GM18507 (cell line): ENCODE measurements at regions not wholly inside any gene's neighbourhood (a gene's known extent, or its start where the extent isn't known, plus 50 kb on each side); places are given as distances from the start of the nearest gene placed in this dataset.

Source experiments
- DNase-seq: peaks from one replicate; pipeline ENCODE4 v3.0.0; 2011; ENCODE audit warnings: low read depth; ENCODE audit not compliant: insufficient read length; ENCODE audit errors: extremely low spot score
- FAIRE-seq: peaks from 2 replicates; lab custom pipeline; 2011; peaks lifted over from hg19 to GRCh38; lab: Jason Lieb, UNC

GRCh38 chr10:58885146-58885545 is 291.3 kb upstream of the PHYHIPL start:
- DNase-seq = no peak
- FAIRE-seq = no peak

DNA sequence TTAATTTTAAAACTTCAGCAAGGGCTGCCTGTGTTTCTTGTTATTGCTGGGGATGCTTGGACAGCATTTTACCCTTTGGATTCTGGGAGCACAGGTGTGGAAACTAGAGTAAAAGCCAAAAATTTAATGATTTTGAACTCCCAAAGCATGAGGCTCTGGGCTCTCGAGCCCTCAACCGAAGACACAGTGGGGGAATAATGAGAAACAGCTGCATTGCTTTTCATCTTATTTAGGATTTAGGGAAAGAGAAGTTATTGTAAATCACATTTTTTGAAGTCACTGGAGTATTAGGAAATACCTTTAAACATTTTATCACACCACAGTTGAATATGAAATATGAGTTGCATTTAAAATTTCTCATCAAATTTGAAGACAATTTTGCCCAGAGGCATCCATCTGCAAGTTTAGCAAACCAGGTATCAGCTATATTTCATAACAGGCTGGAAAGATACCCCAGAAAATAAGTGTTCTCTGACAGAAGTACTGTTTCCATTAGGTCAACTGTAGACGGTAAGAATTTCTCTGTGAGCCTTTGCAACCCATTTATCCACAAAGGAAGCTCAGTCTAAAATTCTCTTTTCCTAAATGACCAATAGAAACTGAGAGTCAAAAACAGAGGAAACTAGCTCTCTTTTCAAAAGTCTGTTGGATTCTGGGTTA is 290.6 kb upstream of the PHYHIPL start:
- FAIRE-seq (no peak), DNase-seq (no peak)

DNA sequence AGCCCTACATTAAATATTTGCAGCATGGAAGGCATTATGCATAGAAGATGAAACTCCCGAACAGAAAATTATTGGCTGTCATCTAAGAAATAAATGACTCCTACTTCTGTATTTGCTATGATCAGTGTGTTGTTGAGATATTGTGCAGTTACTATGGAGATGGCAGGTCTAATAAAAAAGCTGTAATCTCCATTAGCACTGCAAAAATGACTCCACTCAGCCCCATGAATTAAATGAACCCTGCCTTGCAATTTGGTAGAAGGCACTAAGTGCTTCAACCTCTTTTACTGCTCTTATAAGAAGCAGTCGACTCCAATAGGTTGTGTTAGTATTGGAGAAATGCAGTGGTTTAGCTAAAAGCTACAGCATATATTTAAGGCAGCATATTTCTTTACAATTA is 290.0 kb upstream of the PHYHIPL start:
- DNase-seq = no peak
- FAIRE-seq = no peak

DNA sequence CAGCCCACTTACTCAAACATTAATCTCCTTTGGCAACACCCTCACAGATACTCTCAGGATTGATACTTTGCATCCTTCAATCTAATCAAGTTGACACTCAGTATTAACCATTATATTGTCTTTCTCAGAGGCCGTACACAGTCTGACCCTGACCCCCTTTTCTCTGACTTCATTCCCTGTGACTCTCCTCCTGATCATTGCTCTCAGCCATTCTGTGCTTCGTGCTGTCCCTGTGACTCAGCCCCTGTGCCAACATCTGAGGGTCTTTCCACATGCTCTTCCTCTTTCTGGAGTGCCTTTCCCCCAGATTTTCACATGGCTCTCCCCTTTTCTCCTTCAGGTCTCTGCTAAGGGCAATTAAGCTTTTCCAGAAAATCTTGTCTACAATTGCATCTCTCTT is 289.0 kb upstream of the PHYHIPL start:
- DNase-seq = no peak
- FAIRE-seq = no peak

GRCh38 chr10:58888957-58889356 is 287.5 kb upstream of the PHYHIPL start:
- FAIRE-seq = no peak

DNA sequence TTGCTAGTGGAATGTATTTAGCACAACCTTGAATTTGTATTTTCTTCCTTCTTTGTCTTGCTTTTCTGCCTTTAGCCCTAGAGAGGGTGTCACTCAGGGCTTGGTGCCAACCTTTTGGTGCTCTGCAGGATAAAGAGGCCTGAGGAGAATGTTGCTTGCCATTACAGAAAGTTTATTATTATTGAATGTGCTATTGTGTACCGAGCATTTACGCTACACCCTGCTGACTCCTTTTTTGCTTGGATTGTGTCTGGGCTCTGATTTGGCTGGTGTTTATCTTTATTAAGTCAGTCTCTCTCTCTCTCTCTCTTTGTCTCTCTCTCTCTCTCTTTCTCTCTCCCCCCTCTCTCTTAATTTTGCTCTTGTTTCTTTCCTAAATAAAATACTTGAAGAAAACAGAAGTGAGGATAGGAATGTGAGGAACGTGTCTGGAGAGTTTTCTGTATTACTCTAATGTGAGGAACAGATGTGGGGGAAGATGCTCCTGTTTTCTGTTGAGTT is 284.4 kb upstream of the PHYHIPL start:
- DNase-seq (no peak), FAIRE-seq (no peak)

More at GRCh38 chr10:58888957-58889356, 287.5 kb upstream of the PHYHIPL start:
- no peak for DNase-seq

- DNase-seq = no peak
- FAIRE-seq = no peak
Measured at GRCh38 chr10:58894929-58895328, 281.5 kb upstream of the PHYHIPL start.

- no peak for DNase-seq
- no peak for FAIRE-seq
Measured at GRCh38 chr10:58896229-58896628, 280.2 kb upstream of the PHYHIPL start.

- DNase-seq (no peak), FAIRE-seq (no peak)
Measured at GRCh38 chr10:58897236-58897635, 279.2 kb upstream of the PHYHIPL start.

DNA sequence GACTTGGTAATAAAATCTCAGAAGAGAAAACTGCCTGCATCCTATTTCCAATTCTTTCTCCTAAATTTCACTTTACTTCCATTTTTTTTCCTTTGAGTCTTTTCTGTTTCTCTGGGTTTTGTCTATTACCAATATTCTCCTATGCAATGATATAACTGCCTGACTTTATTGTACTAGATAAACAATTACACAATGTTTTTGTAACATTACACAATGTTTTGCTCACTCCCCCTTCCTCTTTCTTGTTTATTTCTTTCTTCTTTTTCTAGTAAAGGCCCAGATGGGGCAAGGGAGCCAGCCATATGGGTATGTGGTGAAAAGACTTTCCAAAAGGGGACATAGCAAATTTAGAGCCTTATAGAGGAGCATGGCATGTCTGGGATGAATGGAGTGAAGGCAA is 278.7 kb upstream of the PHYHIPL start:
- DNase-seq = no peak
- FAIRE-seq = no peak

GRCh38 chr10:58898854-58899573 is 277.4 kb upstream of the PHYHIPL start:
- DNase-seq = no peak
- FAIRE-seq = no peak

GRCh38 chr10:58901092-58901646 is 275.3 kb upstream of the PHYHIPL start:
- DNase-seq (no peak), FAIRE-seq (no peak)

GRCh38 chr10:58903071-58903470 is 273.4 kb upstream of the PHYHIPL start:
- DNase-seq (no peak), FAIRE-seq (no peak)

- FAIRE-seq = no peak
- no peak for DNase-seq
Measured at GRCh38 chr10:58909881-58910280, 266.6 kb upstream of the PHYHIPL start.

DNA sequence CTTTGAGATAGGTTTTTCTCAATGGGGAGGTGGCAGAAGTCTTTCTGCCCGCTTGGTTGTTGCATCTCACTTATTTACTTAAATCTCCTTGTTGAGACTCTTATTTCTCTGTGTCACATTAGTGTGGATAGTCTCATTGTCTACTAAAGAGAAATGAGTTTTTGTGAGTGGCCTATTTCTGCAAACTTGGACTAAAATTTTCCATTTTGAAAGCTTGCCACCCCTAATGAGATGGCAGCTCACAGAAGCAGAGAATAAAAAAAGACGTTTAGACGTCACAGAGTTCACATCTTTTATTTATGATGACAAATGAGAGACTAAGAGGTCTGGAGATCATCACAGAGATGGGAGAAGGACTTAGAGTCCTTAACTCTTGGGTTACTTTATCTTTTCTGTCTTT is 262.7 kb upstream of the PHYHIPL start:
- FAIRE-seq (no peak), DNase-seq (no peak)

DNA sequence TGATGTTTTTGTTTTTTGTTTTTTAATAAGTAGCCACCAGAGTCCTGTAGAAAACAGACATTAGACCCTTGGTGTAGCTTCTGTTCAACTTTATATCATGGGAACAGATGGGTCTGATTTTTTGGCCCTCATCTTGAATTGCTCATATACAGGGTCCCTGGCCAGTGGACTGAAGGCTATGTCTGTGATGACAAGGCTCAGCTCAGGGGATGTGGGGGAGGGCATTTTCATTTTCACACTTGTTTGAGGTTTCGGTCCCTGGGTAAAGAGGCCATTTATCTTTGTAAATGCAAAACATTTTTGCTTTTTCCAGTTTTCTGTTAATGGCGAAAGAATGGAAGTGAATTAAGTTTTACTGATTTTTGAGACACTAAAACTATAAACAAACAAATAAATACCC is 257.6 kb upstream of the PHYHIPL start:
- DNase-seq (no peak), FAIRE-seq (no peak)

GRCh38 chr10:58919927-58920654 is 256.4 kb upstream of the PHYHIPL start:
- no peak for DNase-seq
- FAIRE-seq = no peak

DNA sequence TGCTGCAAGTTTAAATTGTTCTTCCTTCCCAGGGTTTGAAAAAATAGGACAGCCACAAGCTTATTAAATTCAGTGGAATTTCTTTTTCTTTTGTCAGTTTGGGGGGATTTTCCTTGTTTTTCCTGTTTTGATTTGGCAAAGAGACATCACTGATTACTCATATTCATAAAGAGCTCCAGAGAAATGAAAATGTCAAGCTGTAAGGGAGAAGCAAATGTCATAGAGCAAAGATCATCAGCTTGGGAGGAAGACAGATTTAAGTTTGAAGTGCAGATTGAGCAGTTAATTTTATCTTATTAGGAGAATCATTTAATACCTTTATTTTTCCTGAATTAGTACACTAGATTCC is 255.8 kb upstream of the PHYHIPL start:
- DNase-seq = no peak

GRCh38 chr10:58921421-58921855 is 255.0 kb upstream of the PHYHIPL start:
- FAIRE-seq (no peak), DNase-seq (no peak)

More for the DNA sequence above, 255.8 kb upstream of the PHYHIPL start:
- FAIRE-seq = no peak

DNA sequence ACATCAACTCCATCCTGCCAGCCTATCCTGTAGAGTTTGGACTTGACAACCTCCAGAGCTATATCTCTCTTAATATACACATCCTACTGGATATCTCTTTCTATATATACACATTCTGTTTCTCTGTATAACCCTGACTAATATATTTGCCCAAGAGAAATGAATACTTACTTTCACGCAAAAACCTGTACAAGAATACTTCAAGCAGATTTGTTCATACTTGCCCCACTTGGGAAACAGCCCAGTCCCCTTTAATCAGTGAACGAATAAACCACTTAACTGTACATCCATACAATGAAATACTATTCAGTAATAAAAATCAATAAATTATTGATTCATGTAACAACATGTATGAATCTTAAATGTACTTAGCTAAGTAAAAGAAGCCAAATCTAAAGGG is 251.1 kb upstream of the PHYHIPL start:
- FAIRE-seq (no peak), DNase-seq (no peak)
